ENCODE measurements at regions not wholly inside any gene's neighbourhood (a gene's known extent, or its start where the extent isn't known, plus 50 kb on each side); places are given as distances from the start of the nearest gene placed in this dataset.
A peak's percentile ranks its signal among the peaks of the same experiment; 100 is the strongest.

GRCh38 chr6:67888886-67889681 is 746.0 kb upstream of the ADGRB3 start:
- H3K79me2 ChIP-seq (ENCODE audit: control insufficient read depth, insufficient read depth, low read length) = peaks cover 76% of the 10 kb centered on the region
- H3K4me1 ChIP-seq (replicated peaks in 1 of 2; ENCODE audit: control insufficient read depth in 2 of 2, insufficient read depth in 2 of 2, low read length in 2 of 2) = peaks cover 4 to 13% of the 10 kb centered on the region in 2 experiments; a peak in 2 of 5 replicates
- H4K20me1 ChIP-seq (replicated peaks; ENCODE audit: control insufficient read depth, insufficient read depth, low read length) = peaks cover 14% of the 10 kb centered on the region
- H3K4me3 ChIP-seq = peak overlapping the region; percentile 93
- H3K9ac ChIP-seq (ENCODE audit: insufficient read depth in 1 of 2, low read depth in 2 of 2, low read length in 2 of 2) = peak overlapping the region; percentile 98 to 100
- peak overlapping the region; percentile 10; the same call in 1 of the 2 replicates for H2AFZ ChIP-seq (ENCODE audit: low read depth, low read length)
- no peaks in the 10 kb centered on the region for H3K27me3 ChIP-seq (ENCODE audit: control insufficient read depth in 2 of 2, insufficient read depth in 2 of 2, low read length in 2 of 2)
- peak overlapping the region; percentile 98 for H3K27ac ChIP-seq (ENCODE audit: extremely low read depth, low read depth, low read length)
- H3K36me3 ChIP-seq (ENCODE audit: control insufficient read depth, insufficient read depth, low read length) = peaks cover 46% of the 10 kb centered on the region
- ATAC-seq = peak; percentile 69
- WGBS (ENCODE audit: insufficient coverage, low coverage, missing lambda C conversion rate) = under 1% methylated on average over 21 of the region's 21 CpGs
- ChIA-PET POLR2A (interaction anchor here (0.7 to 1.4 kb wide), 9 partner anchors 9 to 337 kb away, joined by 3 to 11 read pairs (median 4); no protein-coding TSS in a partner anchor), CTCF (ENCODE audit: low intra/inter-chr PET ratio) (no interaction called here)
- FAIRE-seq = peak; percentile 98
- intact Hi-C loops (cut with micrococcal nuclease) (loop anchor here (1.0 to 5.0 kb wide), 5 partner anchors 154 to 853 kb away; no protein-coding TSS in a partner anchor), in situ Hi-C loops (cut with MboI) (loop anchor here (5.0 to 10.0 kb wide), 2 partner anchors 153 to 336 kb away; no protein-coding TSS in a partner anchor)
- BruUV-seq (replicated peaks) = no TSS peak
- peaks cover 2% of the 10 kb centered on the region; the same call in 1 of the 2 replicates for H3K9me3 ChIP-seq (replicated peaks; ENCODE audit: control insufficient read depth, insufficient read depth, low read depth, low read length)
- H3K4me2 ChIP-seq (ENCODE audit: insufficient read depth, low read length) = peak overlapping the region; percentile 98
- H3K9me1 ChIP-seq (ENCODE audit: control insufficient read depth, insufficient read depth, low read length) = no peaks in the 10 kb centered on the region
- peak; percentile 45 to 97 (median 71) for DNase-seq (ENCODE audit: extremely low read depth in 1 of 4, low spot score in 3 of 4)
- peak; percentile 95 for TF ChIP-seq TEAD4 (IDR thresholded peaks at IDR 0.05; ENCODE audit: low read length)
- TF ChIP-seq TEAD4 (CRISPR knock-in tag; IDR thresholded peaks at IDR 0.05; ENCODE audit: borderline replicate concordance) = no peak
- TF ChIP-seq ZNF695 (CRISPR knock-in tag; IDR thresholded peaks at IDR 0.05) = no peak
- no peak for TF ChIP-seq HMG20A (CRISPR knock-in tag; conservative IDR thresholded peaks at IDR 0.05)
- TF ChIP-seq ZZZ3 (IDR thresholded peaks at IDR 0.05) = no peak
- no peak for TF ChIP-seq SIN3B (IDR thresholded peaks at IDR 0.05; ENCODE audit: low read depth)
- no peak for TF ChIP-seq XRCC4 (IDR thresholded peaks at IDR 0.05; ENCODE audit: extremely low read depth, insufficient read depth, insufficient read length)
- TF ChIP-seq FOXP4 (CRISPR knock-in tag; IDR thresholded peaks at IDR 0.05; ENCODE audit: borderline replicate concordance) = no peak
- no peak for TF ChIP-seq PRMT5 (CRISPR knock-in tag; IDR thresholded peaks at IDR 0.05)
- TF ChIP-seq ZNF263 (CRISPR knock-in tag; IDR thresholded peaks at IDR 0.05; ENCODE audit: borderline replicate concordance) = no peak
- TF ChIP-seq HDGF (IDR thresholded peaks at IDR 0.05) = no peak
- TF ChIP-seq SMAD2 (IDR thresholded peaks at IDR 0.05; ENCODE audit: low read depth, low read length) = no peak
- no peak for TF ChIP-seq MED1 (CRISPR knock-in tag; IDR thresholded peaks at IDR 0.05; ENCODE audit: borderline replicate concordance)
- peak; percentile 63; the same call in 1 of the 2 replicates for TF ChIP-seq KAT7 (CRISPR knock-in tag; IDR thresholded peaks at IDR 0.05; ENCODE audit: borderline replicate concordance)
- TF ChIP-seq POLR2A (conservative IDR thresholded peaks at IDR 0.05) = peak; percentile 98
- TF ChIP-seq NR0B1 (IDR thresholded peaks at IDR 0.05; ENCODE audit: partially characterized antibody) = no peak
- no peak for TF ChIP-seq ZNF347 (CRISPR knock-in tag; IDR thresholded peaks at IDR 0.05; ENCODE audit: low read depth)
- peak; percentile 30 to 48; a peak in 1 of 4 replicates for TF ChIP-seq NONO (IDR thresholded peaks at IDR 0.05; ENCODE audit: low read depth in 2 of 2, low read length in 1 of 2)
- TF ChIP-seq SRSF1 (IDR thresholded peaks at IDR 0.05; ENCODE audit: low read depth, low read length) = no peak
- TF ChIP-seq EGR1 (conservative IDR thresholded peaks at IDR 0.05) = peak; percentile 85
- no peak for TF ChIP-seq RBM34 (IDR thresholded peaks at IDR 0.05; ENCODE audit: borderline replicate concordance, insufficient read depth, low read length)

Measured in K562 (cell line).